Keratinocyte (primary cell): ENCODE measurements at regions not wholly inside any gene's neighbourhood (a gene's known extent, or its start where the extent isn't known, plus 50 kb on each side); places are given as distances from the start of the nearest gene placed in this dataset.

Experiments used
- DNase-seq: peaks from one replicate; pipeline ENCODE4 v3.0.0-alpha.2; 2011; ENCODE audit warnings: low read depth, missing footprints, low spot score
- FAIRE-seq: peaks from 2 replicates; lab custom pipeline; 2011; peaks lifted over from hg19 to GRCh38; lab: Jason Lieb, UNC
- H2AFZ ChIP-seq: 2 replicates; pipeline ENCODE4 v1.6.0; 2012; ENCODE audit warnings: low read length, control low read depth, inconsistent platforms; ENCODE audit not compliant: control insufficient read depth
- H3K27ac ChIP-seq: 2 replicates; pipeline ENCODE4 v1.5.1; 2011; ENCODE audit warnings: low read length; ENCODE audit not compliant: control insufficient read depth, insufficient read depth
- H3K27me3 ChIP-seq: 3 replicates; pipeline ENCODE4 v1.6.0; 2011; ENCODE audit warnings: low read length; ENCODE audit not compliant: control insufficient read depth, insufficient read depth; ENCODE audit errors: extremely low read depth
- H3K36me3 ChIP-seq, 2 experiments: 2 replicates in 1 of 2; 3 replicates in 1 of 2; pipeline ENCODE4 v1.5.1; 2011; ENCODE audit warnings: low read length in 2 of 2, mild to moderate bottlenecking in 1 of 2; ENCODE audit not compliant: control insufficient read depth in 2 of 2, insufficient read depth in 2 of 2; ENCODE audit errors: extremely low read depth in 1 of 2
- H3K4me1 ChIP-seq: 3 replicates; pipeline ENCODE4 v1.5.1; 2011; ENCODE audit warnings: low read length; ENCODE audit not compliant: control insufficient read depth, insufficient read depth; ENCODE audit errors: extremely low read depth
- H3K4me2 ChIP-seq: 3 replicates; pipeline ENCODE4 v1.6.0; 2011; ENCODE audit warnings: low read depth, low read length; ENCODE audit not compliant: control insufficient read depth, insufficient read depth; ENCODE audit errors: extremely low read depth
- H3K4me3 ChIP-seq, 3 experiments: fragments of 200-600 bp in 1 of 3; sonication (generic) in 1 of 3; 2 replicates in 2 of 3; 3 replicates in 1 of 3; pipeline ENCODE4 v1.5.1; 2011 to 2016; ENCODE audit warnings: low read length in 3 of 3, mild to moderate bottlenecking in 3 of 3, control low read depth in 2 of 3, inconsistent platforms in 1 of 3, low read depth in 1 of 3, mixed read lengths in 1 of 3, mixed run types in 1 of 3, moderate library complexity in 1 of 3; ENCODE audit not compliant: control insufficient read depth in 2 of 3, insufficient read depth in 2 of 3; ENCODE audit errors: extremely low read depth in 1 of 3
- H3K79me2 ChIP-seq: 2 replicates; pipeline ENCODE4 v1.6.0; 2012; ENCODE audit warnings: low read length; ENCODE audit not compliant: control insufficient read depth, insufficient read depth
- H3K9ac ChIP-seq: 3 replicates; pipeline ENCODE4 v1.6.0; 2011; ENCODE audit warnings: low read length; ENCODE audit not compliant: control insufficient read depth, insufficient read depth; ENCODE audit errors: extremely low read depth
- H3K9me1 ChIP-seq: 3 replicates; pipeline ENCODE4 v1.6.0; 2011; ENCODE audit warnings: low read length; ENCODE audit not compliant: control insufficient read depth, insufficient read depth; ENCODE audit errors: extremely low read depth
- H3K9me3 ChIP-seq: 2 replicates; pipeline ENCODE4 v1.5.1; 2012; ENCODE audit warnings: low read depth, low read length; ENCODE audit not compliant: control insufficient read depth
- H4K20me1 ChIP-seq: 3 replicates; pipeline ENCODE4 v1.6.0; 2011; ENCODE audit warnings: low read length; ENCODE audit not compliant: control insufficient read depth, insufficient read depth; ENCODE audit errors: extremely low read depth
- CTCF ChIP-seq, 3 experiments: IDR thresholded peaks in 1 of 3; conservative IDR thresholded peaks in 1 of 3; optimal IDR thresholded peaks in 1 of 3; 2 replicates in 2 of 3; 3 replicates in 1 of 3; pipeline versions ENCODE3 to v1.5.1; 2011; ENCODE audit warnings: low read length in 3 of 3, mild to moderate bottlenecking in 3 of 3, moderate library complexity in 2 of 3, control low read depth in 1 of 3, inconsistent platforms in 1 of 3; ENCODE audit not compliant: insufficient read depth in 2 of 3; ENCODE audit errors: extremely low read depth in 1 of 3
- EZH2 ChIP-seq: IDR thresholded peaks from one replicate; pipeline ENCODE4 v1.6.1; 2012; ENCODE audit warnings: inconsistent platforms, mild to moderate bottlenecking, low read length, moderate library complexity
- dilution Hi-C: fragments of 300-500 bp; cut with MboI; formaldehyde crosslinking; loops from one replicate; pipeline ENCODE4 v1.7.0; 2020; ENCODE audit warnings: low sequenced_read_pairs; ENCODE audit not compliant: extremely low pct_ligation_motif_present

GRCh38 chr13:73248711-73249580 is 190.1 kb downstream of the KLF5 start:
- Histone ChIP-seq H3K4me3 (peak overlapping the region in 2 of 3 experiments; percentile 1 to 7), H2AFZ (peak overlapping the region; percentile 34), H3K36me3 (no peaks in the 10 kb centered on the region), H3K27ac (peak overlapping the region; percentile 62), H3K9me1 (no peaks in the 10 kb centered on the region), H3K9me3 (no peaks in the 10 kb centered on the region), H3K4me2 (peak overlapping the region; percentile 63), H3K9ac (peak overlapping the region; percentile 25), H3K4me1 (peaks cover 21% of the 10 kb centered on the region), H3K79me2 (no peaks in the 10 kb centered on the region), H4K20me1 (no peaks in the 10 kb centered on the region), H3K27me3 (no peaks in the 10 kb centered on the region)
- dilution Hi-C loops, result no loop called here
- DNase-seq (peak; percentile 59), FAIRE-seq (peak; percentile 98)
- TF ChIP-seq CTCF (optimal IDR thresholded peaks at IDR 0.05 in 1 of 3, IDR thresholded peaks at IDR 0.05 in 1 of 3, conservative IDR thresholded peaks at IDR 0.05 in 1 of 3; ENCODE audit: extremely low read depth in 1 of 3, insufficient read depth in 2 of 3, low read length in 3 of 3) (no peak), EZH2 (no peak)

- Histone ChIP-seq H3K27me3 (no peaks in the 10 kb centered on the region), H3K9ac (no peak overlapping the region), H2AFZ (no peak overlapping the region), H4K20me1 (no peaks in the 10 kb centered on the region), H3K36me3 (no peaks in the 10 kb centered on the region), H3K27ac (no peak overlapping the region), H3K4me1 (peaks cover 20% of the 10 kb centered on the region), H3K9me3 (no peaks in the 10 kb centered on the region), H3K9me1 (no peaks in the 10 kb centered on the region), H3K79me2 (no peaks in the 10 kb centered on the region), H3K4me2 (peak overlapping the region; percentile 63), H3K4me3 (no peak overlapping the region)
- TF ChIP-seq EZH2, result no peak
- TF ChIP-seq CTCF (optimal IDR thresholded peaks at IDR 0.05 in 1 of 3, IDR thresholded peaks at IDR 0.05 in 1 of 3, conservative IDR thresholded peaks at IDR 0.05 in 1 of 3; ENCODE audit: extremely low read depth in 1 of 3, insufficient read depth in 2 of 3, low read length in 3 of 3), result no peak
- dilution Hi-C loops, result no loop called here
- no peak for DNase-seq
- FAIRE-seq, result no peak
These were observed 189.3 kb downstream of the KLF5 start for GRCh38 chr13:73248154-73248553.
